ENCODE measurements at regions not wholly inside any gene's neighbourhood (a gene's known extent, or its start where the extent isn't known, plus 50 kb on each side); places are given as distances from the start of the nearest gene placed in this dataset.

GRCh38 chr13:105474983-105475610 is 1060.4 kb downstream of the EFNB2 start:
- TF ChIP-seq ZNF423 (tag by site-specific recombination; IDR thresholded peaks at IDR 0.05) (no peak), GLIS1 (tag by site-specific recombination; IDR thresholded peaks at IDR 0.05) (no peak), SCRT2 (tag by site-specific recombination; IDR thresholded peaks at IDR 0.05) (no peak), ZFP3 (tag by site-specific recombination; IDR thresholded peaks at IDR 0.05; ENCODE audit: low read depth) (no peak), ZNF843 (tag by site-specific recombination; IDR thresholded peaks at IDR 0.05) (no peak), ZNF707 (tag by site-specific recombination; IDR thresholded peaks at IDR 0.05) (no peak), PATZ1 (tag by site-specific recombination; IDR thresholded peaks at IDR 0.05) (no peak), EGR2 (tag by site-specific recombination; IDR thresholded peaks at IDR 0.05; ENCODE audit: low read depth) (no peak), PBX3 (CRISPR knock-in tag; IDR thresholded peaks at IDR 0.05) (no peak), MYNN (tag by site-specific recombination; IDR thresholded peaks at IDR 0.05; ENCODE audit: borderline replicate concordance) (no peak), ZXDB (tag by site-specific recombination; IDR thresholded peaks at IDR 0.05) (no peak)
- Histone ChIP-seq H3K36me3 (ENCODE audit: control insufficient read depth in 2 of 2, insufficient read depth in 1 of 2, low read length in 2 of 2) (no peaks in the 10 kb centered on the region), H3K4me1 (ENCODE audit: control insufficient read depth, insufficient read depth, low read length) (no peaks in the 10 kb centered on the region), H3K27ac (ENCODE audit: extremely low read depth, low read depth, low read length) (no peak overlapping the region), H3K4me3 (ENCODE audit: low read depth, low read length) (no peak overlapping the region), H3K9me3 (ENCODE audit: control insufficient read depth, insufficient read depth, low read depth, low read length) (no peaks in the 10 kb centered on the region)
- ChIA-PET POLR2A (interaction anchor here (0.5 kb wide), 1 partner anchor 577 kb away, joined by 4 read pairs; no protein-coding TSS in a partner anchor), CTCF (no interaction called here)

GRCh38 chr13:105471673-105472072 is 1063.8 kb downstream of the EFNB2 start:
- CTCF ChIA-PET: no interaction called here
- no peak overlapping the region for H3K4me3 ChIP-seq (ENCODE audit: low read depth, low read length)
- POLR2A ChIA-PET: no interaction called here
- H3K36me3 ChIP-seq (ENCODE audit: control insufficient read depth in 2 of 2, insufficient read depth in 1 of 2, low read length in 2 of 2): no peaks in the 10 kb centered on the region
- TF ChIP-seq ZNF132 (tag by site-specific recombination; IDR thresholded peaks at IDR 0.05; ENCODE audit: borderline replicate concordance) (no peak), ZNF366 (tag by site-specific recombination; conservative IDR thresholded peaks at IDR 0.05) (no peak), ZNF138 (tag by site-specific recombination; IDR thresholded peaks at IDR 0.05; ENCODE audit: borderline replicate concordance) (no peak), KLF10 (tag by site-specific recombination; IDR thresholded peaks at IDR 0.05) (no peak), ZNF169 (tag by site-specific recombination; IDR thresholded peaks at IDR 0.05) (no peak), ZNF114 (tag by site-specific recombination; IDR thresholded peaks at IDR 0.05) (no peak), ZSCAN23 (tag by site-specific recombination; IDR thresholded peaks at IDR 0.05) (no peak), OVOL3 (tag by site-specific recombination; IDR thresholded peaks at IDR 0.05) (no peak), ZBTB7A (tag by site-specific recombination; IDR thresholded peaks at IDR 0.05; ENCODE audit: low read depth) (no peak), ZNF677 (tag by site-specific recombination; IDR thresholded peaks at IDR 0.05) (no peak)
- no peaks in the 10 kb centered on the region for H3K9me3 ChIP-seq (ENCODE audit: control insufficient read depth, insufficient read depth, low read depth, low read length)
- no peak overlapping the region for H3K27ac ChIP-seq (ENCODE audit: extremely low read depth, low read depth, low read length)
- no peaks in the 10 kb centered on the region for H3K4me1 ChIP-seq (ENCODE audit: control insufficient read depth, insufficient read depth, low read length)

- H3K4me3 ChIP-seq (ENCODE audit: low read depth, low read length): no peak overlapping the region
- H3K27ac ChIP-seq (ENCODE audit: extremely low read depth, low read depth, low read length): no peak overlapping the region
- no peak for TF ChIP-seq PRDM10 (tag by site-specific recombination; IDR thresholded peaks at IDR 0.05)
- H3K9me3 ChIP-seq (ENCODE audit: control insufficient read depth, insufficient read depth, low read depth, low read length): no peaks in the 10 kb centered on the region
- ChIA-PET CTCF (interaction anchor here (0.7 kb wide), 1 partner anchor 892 kb away, joined by 3 read pairs; no protein-coding TSS in a partner anchor), POLR2A (no interaction called here)
- H3K4me1 ChIP-seq (ENCODE audit: control insufficient read depth, insufficient read depth, low read length): no peaks in the 10 kb centered on the region
- no peaks in the 10 kb centered on the region for H3K36me3 ChIP-seq (ENCODE audit: control insufficient read depth in 2 of 2, insufficient read depth in 1 of 2, low read length in 2 of 2)
Measured at GRCh38 chr13:105466376-105466775, 1069.1 kb downstream of the EFNB2 start.
